ENCODE measurements at regions not wholly inside any gene's neighbourhood (a gene's known extent, or its start where the extent isn't known, plus 50 kb on each side); places are given as distances from the start of the nearest gene placed in this dataset.

DNA sequence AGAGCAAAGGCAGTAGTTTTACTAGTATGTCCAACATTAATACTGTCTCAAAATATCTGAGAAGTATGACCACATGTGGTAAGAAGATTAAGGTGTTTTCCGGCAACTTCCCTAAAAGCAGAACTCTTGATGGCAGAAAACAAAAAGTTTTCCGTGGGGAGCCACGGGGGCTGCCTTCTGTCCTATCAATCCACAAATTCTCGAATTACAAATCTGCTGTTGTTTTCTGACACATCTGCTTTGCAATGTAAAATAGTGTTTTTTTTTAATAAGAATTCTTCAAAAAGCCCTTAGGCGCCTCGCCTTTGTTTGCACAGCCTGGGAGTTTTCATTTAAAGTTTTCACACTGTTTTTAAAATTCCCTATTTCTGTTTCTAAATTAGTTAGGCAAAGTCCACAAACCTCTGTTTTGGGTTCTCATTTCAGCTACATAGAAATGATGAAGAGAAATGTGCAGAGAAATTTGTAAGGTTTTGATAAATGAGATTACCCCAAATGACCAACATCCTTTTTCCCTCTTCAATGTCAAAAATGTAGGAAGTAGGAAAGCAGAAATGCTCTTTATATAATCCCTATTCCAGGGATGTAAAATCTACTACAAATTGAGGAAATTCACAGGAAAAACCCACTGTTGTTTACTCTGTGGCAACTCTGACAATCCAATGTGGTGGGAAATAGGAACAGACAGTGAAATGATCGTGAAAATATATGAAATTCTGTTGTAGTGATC, 385.8 kb downstream of the ZEB2 start:
- no peak for DNase-seq (ENCODE audit: low read depth)
- no peak for TF ChIP-seq CTCF (IDR thresholded peaks at IDR 0.05; ENCODE audit: low read depth, low read length, missing control alignments)
- H3K4me3 ChIP-seq (ENCODE audit: low read depth, low read length) = no peak overlapping the region

- H3K4me3 ChIP-seq (ENCODE audit: low read depth, low read length) = no peak overlapping the region
- no peak for TF ChIP-seq CTCF (IDR thresholded peaks at IDR 0.05; ENCODE audit: low read depth, low read length, missing control alignments)
- no peak for DNase-seq (ENCODE audit: low read depth)
These were observed 387.6 kb downstream of the ZEB2 start for GRCh38 chr2:144132357-144132756.

GRCh38 chr2:144131042-144131441, 388.9 kb downstream of the ZEB2 start:
- TF ChIP-seq CTCF (IDR thresholded peaks at IDR 0.05; ENCODE audit: low read depth, low read length, missing control alignments) = no peak
- no peak for DNase-seq (ENCODE audit: low read depth)
- no peak overlapping the region for H3K4me3 ChIP-seq (ENCODE audit: low read depth, low read length)

DNA sequence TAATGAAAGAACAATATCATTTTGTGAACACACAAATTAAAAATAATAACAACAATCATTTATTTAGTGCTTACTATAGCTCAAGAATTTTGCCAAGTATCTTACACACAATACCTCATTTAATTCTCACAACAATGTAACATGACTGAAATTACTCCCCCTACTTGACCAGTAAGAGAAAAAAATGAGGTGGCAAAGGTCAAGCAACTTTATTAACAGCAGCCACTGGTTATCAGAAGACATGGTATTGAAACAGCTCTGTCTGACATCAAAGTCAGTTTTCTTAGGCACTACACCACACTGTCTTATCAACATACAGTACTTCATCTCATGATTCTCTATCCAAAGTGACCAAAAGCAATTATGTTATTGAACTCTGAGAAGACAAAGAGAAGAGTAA, 389.4 kb downstream of the ZEB2 start:
- no peak for TF ChIP-seq CTCF (IDR thresholded peaks at IDR 0.05; ENCODE audit: low read depth, low read length, missing control alignments)
- H3K4me3 ChIP-seq (ENCODE audit: low read depth, low read length) = no peak overlapping the region
- DNase-seq (ENCODE audit: low read depth) = no peak

DNA sequence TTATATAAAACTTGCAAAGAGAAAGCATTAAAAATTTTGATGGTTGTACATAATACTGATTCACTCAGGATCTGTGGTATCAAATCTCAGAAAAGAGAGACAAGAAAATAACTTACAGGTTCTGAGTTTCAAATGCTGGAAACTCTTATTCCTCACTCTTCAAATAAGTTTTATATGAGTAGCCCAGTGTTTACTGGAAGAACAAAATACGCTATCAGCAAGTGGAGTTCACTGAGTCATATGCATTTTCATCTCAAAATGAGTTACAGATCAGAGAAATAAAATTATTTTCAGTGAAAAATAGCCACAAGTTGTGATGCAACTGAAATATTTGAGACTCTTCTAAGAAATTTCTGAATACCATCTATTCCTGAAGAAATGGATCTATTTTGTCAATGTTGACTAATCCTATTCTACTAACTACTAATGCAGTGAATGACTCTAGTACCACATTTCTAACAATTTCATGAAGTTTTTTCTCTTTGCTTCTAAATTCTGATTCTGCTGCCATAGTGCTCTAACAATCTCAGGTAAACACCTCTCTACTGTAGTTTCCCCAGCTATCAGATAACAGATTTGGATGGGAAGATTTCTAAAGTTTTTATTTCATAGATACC, 391.7 kb downstream of the ZEB2 start:
- H3K4me3 ChIP-seq (ENCODE audit: low read depth, low read length) = no peak overlapping the region
- no peak for TF ChIP-seq CTCF (IDR thresholded peaks at IDR 0.05; ENCODE audit: low read depth, low read length, missing control alignments)
- no peak for DNase-seq (ENCODE audit: low read depth)

DNA sequence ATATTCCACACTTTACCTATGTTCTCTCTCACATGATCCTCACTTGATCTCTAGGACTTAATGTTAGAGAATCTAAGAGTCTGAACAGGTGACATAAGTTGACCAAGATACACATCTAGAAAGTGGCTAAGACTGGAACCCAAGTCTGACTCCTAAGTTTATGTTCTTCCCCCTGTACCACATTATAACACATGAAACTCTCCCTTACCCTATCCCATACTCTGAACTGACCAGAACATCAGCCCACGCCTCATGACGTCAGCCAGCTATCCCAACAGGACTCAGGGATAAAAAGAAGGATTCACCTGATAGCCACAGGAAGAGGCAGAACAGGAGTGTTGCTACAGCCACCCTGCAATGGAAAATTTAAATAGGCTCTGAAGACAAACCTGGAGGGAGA, 392.2 kb downstream of the ZEB2 start:
- DNase-seq (ENCODE audit: low read depth) = no peak
- no peak overlapping the region for H3K4me3 ChIP-seq (ENCODE audit: low read depth, low read length)
- no peak for TF ChIP-seq CTCF (IDR thresholded peaks at IDR 0.05; ENCODE audit: low read depth, low read length, missing control alignments)

DNA sequence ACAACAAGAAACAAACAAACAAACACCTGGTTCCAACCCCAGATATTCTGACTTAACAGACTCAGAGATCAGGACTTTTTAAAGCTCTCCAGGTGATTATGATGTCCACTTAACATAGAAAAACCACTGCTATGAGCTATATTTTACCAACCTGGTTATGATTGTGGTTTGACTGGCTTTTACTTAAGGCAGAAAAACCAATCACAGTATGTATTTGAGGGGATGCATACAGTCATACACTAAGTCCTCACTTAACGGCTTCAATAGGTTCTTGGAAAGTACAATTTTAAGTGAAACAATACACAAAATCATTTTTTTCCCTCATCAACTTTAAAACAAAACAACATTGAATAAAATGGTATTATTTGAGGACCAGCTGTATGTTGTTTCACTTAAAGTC, 393.6 kb downstream of the ZEB2 start:
- DNase-seq (ENCODE audit: low read depth) = no peak
- no peak overlapping the region for H3K4me3 ChIP-seq (ENCODE audit: low read depth, low read length)
- no peak for TF ChIP-seq CTCF (IDR thresholded peaks at IDR 0.05; ENCODE audit: low read depth, low read length, missing control alignments)

Data from GM12864 (cell line).